ENCODE measurements at regions not wholly inside any gene's neighbourhood (a gene's known extent, or its start where the extent isn't known, plus 50 kb on each side); places are given as distances from the start of the nearest gene placed in this dataset.
A peak's percentile ranks its signal among the peaks of the same experiment; 100 is the strongest.

DNA sequence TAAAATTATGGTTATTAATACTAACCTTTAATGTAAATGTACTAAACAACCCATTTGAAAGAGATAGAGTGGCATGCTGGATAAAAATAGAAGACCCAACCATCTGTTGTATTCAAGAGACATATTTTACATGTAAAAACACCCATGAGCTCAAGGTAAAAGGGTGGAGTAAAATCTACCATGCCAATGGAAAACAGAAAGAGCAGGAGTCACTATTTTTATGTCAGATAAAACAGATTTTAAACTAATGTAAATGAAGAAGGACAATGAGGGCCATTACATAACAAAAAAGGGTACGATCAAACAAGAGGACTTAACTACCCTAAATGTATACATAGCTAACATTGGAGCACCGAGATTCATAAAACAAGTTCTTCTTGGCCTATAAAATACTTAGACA lies 66.3 kb downstream of the ITM2A start:
- no peak overlapping the region for H3K4me3 ChIP-seq (ENCODE audit: low read depth, low read length)
- no peak for TF ChIP-seq CTCF (conservative IDR thresholded peaks at IDR 0.05; ENCODE audit: low read depth, low read length)
- DNase-seq (ENCODE audit: low read depth): no peak

GRCh38 chrX:79290596-79290995 lies 76.5 kb downstream of the ITM2A start:
- no peak for TF ChIP-seq CTCF (conservative IDR thresholded peaks at IDR 0.05; ENCODE audit: low read depth, low read length)

DNA sequence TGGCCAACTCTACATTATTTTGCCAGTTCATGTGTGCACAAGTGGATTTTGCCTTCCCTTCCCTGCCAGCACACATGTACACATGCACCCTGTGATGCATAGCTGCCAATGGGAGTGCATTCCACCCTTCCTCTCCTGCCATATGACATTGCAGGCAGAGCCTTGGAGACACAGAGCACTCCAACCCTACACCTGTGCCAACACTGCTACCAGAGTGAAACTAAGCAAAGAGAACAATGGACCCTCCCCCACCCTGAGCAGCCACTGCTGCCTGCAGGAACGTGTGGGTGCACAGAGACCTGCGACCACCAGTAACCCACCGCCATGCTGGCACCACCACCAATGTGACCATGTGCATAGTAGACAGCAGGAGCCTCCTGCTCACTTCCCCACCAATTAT lies 78.4 kb downstream of the ITM2A start:
- no peak for DNase-seq (ENCODE audit: low read depth)
- no peak for TF ChIP-seq CTCF (conservative IDR thresholded peaks at IDR 0.05; ENCODE audit: low read depth, low read length)

More at GRCh38 chrX:79290596-79290995, 76.5 kb downstream of the ITM2A start:
- no peak for DNase-seq (ENCODE audit: low read depth)
- H3K4me3 ChIP-seq (ENCODE audit: low read depth, low read length): no peak overlapping the region

DNA sequence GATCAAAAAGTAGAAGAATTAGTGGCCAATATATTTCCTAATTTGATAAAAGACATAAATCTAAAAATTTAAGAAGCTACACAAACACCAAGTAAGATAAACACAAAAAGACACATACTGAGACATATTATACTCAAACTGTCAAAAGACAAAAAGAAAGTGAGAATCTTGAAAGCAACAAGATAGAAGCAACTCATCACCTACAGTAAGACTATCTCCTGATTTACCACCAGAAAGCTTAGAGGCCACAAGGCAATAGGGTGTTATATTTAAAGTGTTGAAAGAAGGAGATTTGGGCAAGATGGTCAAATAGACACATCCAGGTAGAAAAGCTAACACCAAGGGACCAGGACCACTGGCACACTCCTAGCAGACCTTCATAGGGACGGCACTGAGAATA lies 79.4 kb downstream of the ITM2A start:
- TF ChIP-seq CTCF (conservative IDR thresholded peaks at IDR 0.05; ENCODE audit: low read depth, low read length): no peak
- no peak for DNase-seq (ENCODE audit: low read depth)
- no peak overlapping the region for H3K4me3 ChIP-seq (ENCODE audit: low read depth, low read length)

More for the DNA sequence above, 78.4 kb downstream of the ITM2A start:
- H3K4me3 ChIP-seq (ENCODE audit: low read depth, low read length): no peak overlapping the region

- no peak overlapping the region for H3K4me3 ChIP-seq (ENCODE audit: low read depth, low read length)
- DNase-seq (ENCODE audit: low read depth): no peak
- no peak for TF ChIP-seq CTCF (conservative IDR thresholded peaks at IDR 0.05; ENCODE audit: low read depth, low read length)
These were observed 85.4 kb downstream of the ITM2A start for GRCh38 chrX:79281775-79282174.

- TF ChIP-seq CTCF (conservative IDR thresholded peaks at IDR 0.05; ENCODE audit: low read depth, low read length): peak; percentile 61
- DNase-seq (ENCODE audit: low read depth): peak; percentile 1
- H3K4me3 ChIP-seq (ENCODE audit: low read depth, low read length): no peak overlapping the region
These were observed 96.7 kb downstream of the ITM2A start for GRCh38 chrX:79270401-79270800.

- TF ChIP-seq CTCF (conservative IDR thresholded peaks at IDR 0.05; ENCODE audit: low read depth, low read length): no peak
- no peak overlapping the region for H3K4me3 ChIP-seq (ENCODE audit: low read depth, low read length)
- no peak for DNase-seq (ENCODE audit: low read depth)
These were observed 98.3 kb downstream of the ITM2A start for GRCh38 chrX:79268788-79269187.
